Thyroid gland (tissue), 4 donors: ENCODE measurements at regions not wholly inside any gene's neighbourhood (a gene's known extent, or its start where the extent isn't known, plus 50 kb on each side); places are given as distances from the start of the nearest gene placed in this dataset.
A peak's percentile ranks its signal among the peaks of the same experiment; 100 is the strongest.

Source experiments
- DNase-seq, 2 donors: peaks; one replicate each; pipeline ENCODE4 v3.0.0-alpha.2; 2019
- H3K27ac ChIP-seq, 3 donors: fragments of 200-600 bp; sonication (generic); 1 replicate in 2 of 3; 2 replicates in 1 of 3; pipeline ENCODE4 v1.5.1; 2016 to 2019; ENCODE audit warnings: mild to moderate bottlenecking in 1 of 3, moderate library complexity in 1 of 3
- H3K27me3 ChIP-seq: fragments of 200-600 bp; sonication (generic); one replicate; pipeline ENCODE4 v1.5.1; 2019
- H3K36me3 ChIP-seq, 2 donors: fragments of 200-600 bp; sonication (generic); one replicate each; pipeline ENCODE4 v1.5.1; 2016 to 2019
- H3K4me1 ChIP-seq, 2 donors: fragments of 200-600 bp; sonication (generic); one replicate each; pipeline ENCODE4 v1.5.1; 2017 to 2019
- H3K4me3 ChIP-seq, 3 donors: fragments of 200-600 bp; sonication (generic); replicated peaks in 1 of 3; 1 replicate in 2 of 3; 2 replicates in 1 of 3; pipeline ENCODE4 v1.5.1; 2016; ENCODE audit warnings: mild to moderate bottlenecking in 1 of 3
- H3K9me3 ChIP-seq: fragments of 200-600 bp; sonication (generic); one replicate; pipeline ENCODE4 v1.5.1; 2017
- POLR2A ChIP-seq, 2 donors: fragments of 450-650 bp; IDR thresholded peaks; one replicate each; pipeline ENCODE4 v1.6.1; 2017; ENCODE audit warnings: antibody characterized with exemption in 2 of 2, mild to moderate bottlenecking in 2 of 2, moderate library complexity in 1 of 2
- WGBS, 2 donors: methylation state at CpG; one replicate each; pipeline ENCODE4 v1.1.5; 2017; 5-methylcytosine and 5-hydroxymethylcytosine counted together
- intact Hi-C: fragments of 100-400 bp; cut with DNase I; formaldehyde crosslinking; loops from one replicate; pipeline ENCODE4 v1.15.1; 2023
- TF ChIP-seq, protein P1 (sequence below), 6 experiments: fragments of 200-600 bp in 3 of 6; fragments of 450-650 bp in 3 of 6; sonication (generic) in 3 of 6; IDR thresholded peaks; one replicate each; pipeline ENCODE4 v1.5.1; 2016 to 2019; ENCODE audit warnings: antibody characterized with exemption in 6 of 6, mild to moderate bottlenecking in 2 of 6, inconsistent platforms in 1 of 6, moderate library complexity in 1 of 6

DNA sequence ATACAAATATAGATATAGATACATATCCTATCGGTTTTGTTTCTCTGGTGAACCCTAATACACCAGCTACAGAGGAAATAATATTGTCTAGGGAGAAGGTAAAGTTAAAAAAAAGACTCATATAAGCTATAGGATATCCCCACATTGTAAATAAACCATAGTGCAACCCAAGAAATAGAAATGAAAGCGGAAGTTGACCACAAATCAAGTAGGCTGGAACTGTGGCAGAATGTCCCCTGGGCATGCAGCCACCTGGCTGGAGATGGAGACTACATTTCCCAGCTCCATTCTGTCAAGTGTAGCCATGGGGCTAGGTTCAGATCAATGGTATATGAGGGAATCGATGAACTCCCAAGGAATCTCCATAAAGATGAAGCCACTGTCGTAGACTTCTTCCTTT, 70.1 kb upstream of the RPS6KA2 start:
- H3K4me3 ChIP-seq = no peak overlapping the region
- no peak for DNase-seq
- intact Hi-C loops = no loop called here
- no peaks in the 10 kb centered on the region for H3K36me3 ChIP-seq
- H3K4me1 ChIP-seq = no peaks in the 10 kb centered on the region
- H3K9me3 ChIP-seq = no peaks in the 10 kb centered on the region
- TF ChIP-seq, protein P1, sequence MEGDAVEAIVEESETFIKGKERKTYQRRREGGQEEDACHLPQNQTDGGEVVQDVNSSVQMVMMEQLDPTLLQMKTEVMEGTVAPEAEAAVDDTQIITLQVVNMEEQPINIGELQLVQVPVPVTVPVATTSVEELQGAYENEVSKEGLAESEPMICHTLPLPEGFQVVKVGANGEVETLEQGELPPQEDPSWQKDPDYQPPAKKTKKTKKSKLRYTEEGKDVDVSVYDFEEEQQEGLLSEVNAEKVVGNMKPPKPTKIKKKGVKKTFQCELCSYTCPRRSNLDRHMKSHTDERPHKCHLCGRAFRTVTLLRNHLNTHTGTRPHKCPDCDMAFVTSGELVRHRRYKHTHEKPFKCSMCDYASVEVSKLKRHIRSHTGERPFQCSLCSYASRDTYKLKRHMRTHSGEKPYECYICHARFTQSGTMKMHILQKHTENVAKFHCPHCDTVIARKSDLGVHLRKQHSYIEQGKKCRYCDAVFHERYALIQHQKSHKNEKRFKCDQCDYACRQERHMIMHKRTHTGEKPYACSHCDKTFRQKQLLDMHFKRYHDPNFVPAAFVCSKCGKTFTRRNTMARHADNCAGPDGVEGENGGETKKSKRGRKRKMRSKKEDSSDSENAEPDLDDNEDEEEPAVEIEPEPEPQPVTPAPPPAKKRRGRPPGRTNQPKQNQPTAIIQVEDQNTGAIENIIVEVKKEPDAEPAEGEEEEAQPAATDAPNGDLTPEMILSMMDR (IDR thresholded peaks at IDR 0.05) = no peak
- no peak for TF ChIP-seq POLR2A (IDR thresholded peaks at IDR 0.05)
- no peak overlapping the region for H3K27ac ChIP-seq
- 77 to 96% methylated on average over 4 of the region's 4 CpGs for WGBS, 2 donors
- H3K27me3 ChIP-seq = no peaks in the 10 kb centered on the region

DNA sequence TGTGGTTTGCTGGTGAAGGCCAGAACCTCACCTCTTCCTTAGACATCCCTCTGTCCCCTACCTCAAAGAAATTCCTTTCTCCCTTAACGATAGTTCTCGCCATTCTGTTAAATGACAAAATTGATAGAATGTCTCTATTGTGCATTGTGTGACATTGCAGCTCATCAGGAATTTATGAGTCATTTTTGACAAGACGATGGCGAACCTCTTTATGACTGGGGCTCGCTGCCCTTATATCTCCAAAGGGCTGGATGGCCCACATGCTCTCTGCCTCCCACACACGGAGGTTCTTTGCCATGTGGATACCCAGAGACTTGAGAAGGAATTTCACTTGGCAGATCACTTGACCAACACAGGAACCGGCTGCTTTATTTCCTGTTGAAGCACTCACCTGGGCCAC, 66.8 kb upstream of the RPS6KA2 start:
- WGBS, 2 donors = 80 to 87% methylated on average over 7 of the region's 7 CpGs
- Histone ChIP-seq H3K4me1 (no peaks in the 10 kb centered on the region), H3K27ac (no peak overlapping the region), H3K4me3 (no peak overlapping the region), H3K36me3 (no peaks in the 10 kb centered on the region), H3K9me3 (no peaks in the 10 kb centered on the region), H3K27me3 (no peaks in the 10 kb centered on the region)
- intact Hi-C loops = no loop called here
- DNase-seq = no peak
- TF ChIP-seq, protein P1 (IDR thresholded peaks at IDR 0.05) = no peak
- TF ChIP-seq POLR2A (IDR thresholded peaks at IDR 0.05) = no peak

DNA sequence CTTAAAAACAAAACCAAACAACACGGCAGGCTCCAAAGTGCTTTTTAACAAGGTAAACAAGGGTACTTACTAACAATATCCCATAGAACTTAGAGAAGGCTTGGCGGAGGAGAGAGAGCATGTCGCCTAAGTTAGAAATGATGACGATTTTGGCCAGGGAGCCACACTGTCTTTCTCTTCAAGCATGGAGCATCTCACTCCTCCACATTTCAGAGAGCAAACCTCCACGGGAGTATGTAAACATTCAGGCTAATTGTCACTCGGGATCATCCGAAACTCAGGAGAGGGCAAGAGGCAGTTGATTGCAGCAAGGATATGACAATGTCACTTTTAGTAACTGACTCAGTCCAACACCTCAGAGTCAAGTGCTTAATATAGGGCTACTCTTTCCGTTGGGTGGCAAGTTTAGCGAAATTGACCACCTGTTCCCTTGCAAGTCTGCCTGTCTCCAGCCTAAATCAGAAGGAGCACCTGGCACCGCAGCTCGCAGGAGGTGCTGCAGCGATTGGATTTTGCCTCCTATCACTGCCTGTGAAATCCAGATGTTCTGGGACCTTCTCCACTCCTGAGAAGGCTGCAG, 65.8 kb upstream of the RPS6KA2 start:
- intact Hi-C loops = no loop called here
- Histone ChIP-seq H3K27me3 (no peaks in the 10 kb centered on the region), H3K9me3 (no peaks in the 10 kb centered on the region), H3K4me1 (no peaks in the 10 kb centered on the region), H3K36me3 (no peaks in the 10 kb centered on the region), H3K27ac (no peak overlapping the region), H3K4me3 (no peak overlapping the region)
- TF ChIP-seq, protein P1 (IDR thresholded peaks at IDR 0.05) = no peak
- TF ChIP-seq POLR2A (IDR thresholded peaks at IDR 0.05) = no peak
- DNase-seq = no peak
- WGBS, 2 donors = 71 to 79% methylated on average over 12 of the region's 12 CpGs

DNA sequence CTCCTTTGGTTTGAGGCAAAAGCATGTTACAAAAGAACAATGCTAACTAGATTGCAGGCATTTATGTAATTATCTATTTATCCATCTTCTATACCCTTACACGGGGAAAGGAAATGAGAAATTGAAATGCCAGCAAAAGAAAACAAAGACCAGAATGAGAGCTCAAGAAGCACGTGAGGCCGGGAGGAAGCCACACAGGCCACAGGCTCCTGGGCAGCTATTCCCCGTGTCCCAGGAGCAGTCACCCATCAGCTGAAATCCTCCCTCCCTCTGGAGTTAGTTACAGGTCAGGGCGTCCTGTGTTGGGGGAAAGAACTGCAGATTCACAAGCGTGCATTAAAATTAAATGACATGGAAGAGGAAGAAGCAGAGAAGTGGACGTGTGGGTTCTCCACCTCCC, 64.7 kb upstream of the RPS6KA2 start:
- H3K36me3 ChIP-seq = no peaks in the 10 kb centered on the region
- 43 to 48% methylated on average over 7 of the region's 7 CpGs for WGBS, 2 donors
- no peak overlapping the region for H3K27ac ChIP-seq
- DNase-seq = peak in 1 of 2 donors; percentile 6
- H3K4me3 ChIP-seq = no peak overlapping the region
- intact Hi-C loops = no loop called here
- H3K27me3 ChIP-seq = no peaks in the 10 kb centered on the region
- H3K9me3 ChIP-seq = no peaks in the 10 kb centered on the region
- H3K4me1 ChIP-seq = no peaks in the 10 kb centered on the region
- TF ChIP-seq, protein P1 (IDR thresholded peaks at IDR 0.05) = no peak
- TF ChIP-seq POLR2A (IDR thresholded peaks at IDR 0.05) = no peak

DNA sequence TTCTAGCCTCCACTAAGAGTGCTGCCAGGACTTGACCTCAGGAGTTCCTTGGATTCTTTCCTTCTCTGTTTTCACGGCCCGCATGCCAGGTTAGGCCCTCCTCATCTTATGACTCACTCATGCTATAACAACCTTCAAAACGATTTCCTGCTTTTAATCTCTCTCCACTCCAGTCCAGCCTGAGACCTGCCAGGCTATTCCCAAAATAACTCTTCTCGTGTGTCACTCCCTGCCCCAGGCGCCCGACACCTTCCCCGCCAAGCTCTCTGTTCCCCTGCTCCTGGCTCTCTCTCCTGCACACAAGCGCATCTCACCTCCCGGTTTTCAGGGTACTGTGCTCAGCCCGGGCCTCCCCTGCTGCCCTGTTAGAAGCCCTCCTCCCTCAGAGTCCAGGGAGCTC, 64.1 kb upstream of the RPS6KA2 start:
- Histone ChIP-seq H3K36me3 (no peaks in the 10 kb centered on the region), H3K27me3 (no peaks in the 10 kb centered on the region), H3K4me3 (no peak overlapping the region), H3K9me3 (no peaks in the 10 kb centered on the region), H3K27ac (no peak overlapping the region), H3K4me1 (no peaks in the 10 kb centered on the region)
- peak; percentile 8 to 21 for DNase-seq
- TF ChIP-seq, protein P1 (IDR thresholded peaks at IDR 0.05) = no peak
- TF ChIP-seq POLR2A (IDR thresholded peaks at IDR 0.05) = no peak
- intact Hi-C loops = no loop called here
- 41 to 49% methylated on average over 10 of the region's 10 CpGs for WGBS, 2 donors
